ENCODE measurements at regions not wholly inside any gene's neighbourhood (a gene's known extent, or its start where the extent isn't known, plus 50 kb on each side); places are given as distances from the start of the nearest gene placed in this dataset.
"Not testable (repeated sequence)": the region's sequence is repeated elsewhere in the genome, so short reads cannot be mapped to it uniquely, and the experiment has no call there.

GRCh38 chr5:85614489-85614888, 1003.3 kb upstream of the COX7C start:
- H3K9me3 ChIP-seq (ENCODE audit: low read length) = no peaks in the 10 kb centered on the region
- H3K9ac ChIP-seq (ENCODE audit: low read length) = no peak overlapping the region
- no peaks in the 10 kb centered on the region for H3K27me3 ChIP-seq (ENCODE audit: control insufficient read depth in 1 of 2, insufficient read depth in 2 of 2, low read length in 2 of 2)
- no peak overlapping the region for H3K4me3 ChIP-seq (ENCODE audit: low read depth in 1 of 2, low read length in 2 of 2)
- no peaks in the 10 kb centered on the region for H3K36me3 ChIP-seq (ENCODE audit: insufficient read depth, low read length)
- no peak overlapping the region for H3K27ac ChIP-seq (ENCODE audit: low read depth, low read length)
- H3K4me1 ChIP-seq (ENCODE audit: insufficient read depth, low read length) = no peaks in the 10 kb centered on the region

GRCh38 chr5:85621668-85622067, 996.1 kb upstream of the COX7C start:
- H3K4me1 ChIP-seq (ENCODE audit: insufficient read depth, low read length) = no peaks in the 10 kb centered on the region
- H3K27me3 ChIP-seq (ENCODE audit: control insufficient read depth in 1 of 2, insufficient read depth in 2 of 2, low read length in 2 of 2) = no peaks in the 10 kb centered on the region
- no peaks in the 10 kb centered on the region for H3K36me3 ChIP-seq (ENCODE audit: insufficient read depth, low read length)
- H3K9ac ChIP-seq (ENCODE audit: low read length) = no peak overlapping the region
- no peak overlapping the region for H3K4me3 ChIP-seq (ENCODE audit: low read depth in 1 of 2, low read length in 2 of 2)
- no peak overlapping the region for H3K27ac ChIP-seq (ENCODE audit: low read depth, low read length)
- no peaks in the 10 kb centered on the region for H3K9me3 ChIP-seq (ENCODE audit: low read length)

- H3K9ac ChIP-seq (ENCODE audit: low read length) = no peak overlapping the region
Measured at GRCh38 chr5:85628153-85628552, 989.6 kb upstream of the COX7C start.

GRCh38 chr5:85638495-85639125, 979.1 kb upstream of the COX7C start:
- not testable (repeated sequence) for H3K4me3 ChIP-seq (ENCODE audit: low read depth in 1 of 2, low read length in 2 of 2); H3K36me3 ChIP-seq (ENCODE audit: insufficient read depth, low read length); H3K27me3 ChIP-seq (ENCODE audit: control insufficient read depth in 1 of 2, insufficient read depth in 2 of 2, low read length in 2 of 2); H3K4me1 ChIP-seq (ENCODE audit: insufficient read depth, low read length); H3K9me3 ChIP-seq (ENCODE audit: low read length); H3K9ac ChIP-seq (ENCODE audit: low read length); H3K27ac ChIP-seq (ENCODE audit: low read depth, low read length)

More at GRCh38 chr5:85628153-85628552, 989.6 kb upstream of the COX7C start:
- Histone ChIP-seq H3K27ac (ENCODE audit: low read depth, low read length) (no peak overlapping the region), H3K4me3 (ENCODE audit: low read depth in 1 of 2, low read length in 2 of 2) (no peak overlapping the region), H3K9me3 (ENCODE audit: low read length) (no peaks in the 10 kb centered on the region), H3K27me3 (ENCODE audit: control insufficient read depth in 1 of 2, insufficient read depth in 2 of 2, low read length in 2 of 2) (no peaks in the 10 kb centered on the region), H3K36me3 (ENCODE audit: insufficient read depth, low read length) (no peaks in the 10 kb centered on the region), H3K4me1 (ENCODE audit: insufficient read depth, low read length) (no peaks in the 10 kb centered on the region)

- Histone ChIP-seq H3K4me3 (ENCODE audit: low read depth in 1 of 2, low read length in 2 of 2) (no peak overlapping the region), H3K9me3 (ENCODE audit: low read length) (no peaks in the 10 kb centered on the region), H3K4me1 (ENCODE audit: insufficient read depth, low read length) (no peaks in the 10 kb centered on the region), H3K9ac (ENCODE audit: low read length) (no peak overlapping the region), H3K27ac (ENCODE audit: low read depth, low read length) (no peak overlapping the region), H3K27me3 (ENCODE audit: control insufficient read depth in 1 of 2, insufficient read depth in 2 of 2, low read length in 2 of 2) (no peaks in the 10 kb centered on the region), H3K36me3 (ENCODE audit: insufficient read depth, low read length) (no peaks in the 10 kb centered on the region)
Measured at GRCh38 chr5:85646036-85646435, 971.7 kb upstream of the COX7C start.

GRCh38 chr5:85646641-85647040, 971.1 kb upstream of the COX7C start:
- Histone ChIP-seq H3K27ac (ENCODE audit: low read depth, low read length) (no peak overlapping the region), H3K27me3 (ENCODE audit: control insufficient read depth in 1 of 2, insufficient read depth in 2 of 2, low read length in 2 of 2) (no peaks in the 10 kb centered on the region), H3K9me3 (ENCODE audit: low read length) (no peaks in the 10 kb centered on the region), H3K4me1 (ENCODE audit: insufficient read depth, low read length) (no peaks in the 10 kb centered on the region), H3K36me3 (ENCODE audit: insufficient read depth, low read length) (no peaks in the 10 kb centered on the region), H3K4me3 (ENCODE audit: low read depth in 1 of 2, low read length in 2 of 2) (no peak overlapping the region), H3K9ac (ENCODE audit: low read length) (no peak overlapping the region)

GRCh38 chr5:85647349-85648127, 970.2 kb upstream of the COX7C start:
- no peaks in the 10 kb centered on the region for H3K27me3 ChIP-seq (ENCODE audit: control insufficient read depth in 1 of 2, insufficient read depth in 2 of 2, low read length in 2 of 2)
- H3K9ac ChIP-seq (ENCODE audit: low read length) = no peak overlapping the region
- no peak overlapping the region for H3K4me3 ChIP-seq (ENCODE audit: low read depth in 1 of 2, low read length in 2 of 2)
- H3K27ac ChIP-seq (ENCODE audit: low read depth, low read length) = no peak overlapping the region
- no peaks in the 10 kb centered on the region for H3K36me3 ChIP-seq (ENCODE audit: insufficient read depth, low read length)
- no peaks in the 10 kb centered on the region for H3K4me1 ChIP-seq (ENCODE audit: insufficient read depth, low read length)
- H3K9me3 ChIP-seq (ENCODE audit: low read length) = no peaks in the 10 kb centered on the region

- Histone ChIP-seq H3K4me3 (ENCODE audit: low read depth in 1 of 2, low read length in 2 of 2) (no peak overlapping the region), H3K36me3 (ENCODE audit: insufficient read depth, low read length) (no peaks in the 10 kb centered on the region), H3K4me1 (ENCODE audit: insufficient read depth, low read length) (no peaks in the 10 kb centered on the region), H3K9ac (ENCODE audit: low read length) (no peak overlapping the region), H3K27ac (ENCODE audit: low read depth, low read length) (no peak overlapping the region), H3K9me3 (ENCODE audit: low read length) (no peaks in the 10 kb centered on the region), H3K27me3 (ENCODE audit: control insufficient read depth in 1 of 2, insufficient read depth in 2 of 2, low read length in 2 of 2) (no peaks in the 10 kb centered on the region)
Measured at GRCh38 chr5:85648495-85648894, 969.2 kb upstream of the COX7C start.

- Histone ChIP-seq H3K4me1 (ENCODE audit: insufficient read depth, low read length) (no peaks in the 10 kb centered on the region), H3K36me3 (ENCODE audit: insufficient read depth, low read length) (no peaks in the 10 kb centered on the region), H3K27ac (ENCODE audit: low read depth, low read length) (no peak overlapping the region)
Measured at GRCh38 chr5:85651731-85652130, 966.0 kb upstream of the COX7C start.

GRCh38 chr5:85654144-85654543, 963.6 kb upstream of the COX7C start:
- not testable (repeated sequence) for H3K4me1 ChIP-seq (ENCODE audit: insufficient read depth, low read length); H3K27me3 ChIP-seq (ENCODE audit: control insufficient read depth in 1 of 2, insufficient read depth in 2 of 2, low read length in 2 of 2); H3K9ac ChIP-seq (ENCODE audit: low read length); H3K9me3 ChIP-seq (ENCODE audit: low read length); H3K27ac ChIP-seq (ENCODE audit: low read depth, low read length); H3K4me3 ChIP-seq (ENCODE audit: low read depth in 1 of 2, low read length in 2 of 2); H3K36me3 ChIP-seq (ENCODE audit: insufficient read depth, low read length)

More at GRCh38 chr5:85651731-85652130, 966.0 kb upstream of the COX7C start:
- Histone ChIP-seq H3K9me3 (ENCODE audit: low read length) (no peaks in the 10 kb centered on the region), H3K27me3 (ENCODE audit: control insufficient read depth in 1 of 2, insufficient read depth in 2 of 2, low read length in 2 of 2) (no peaks in the 10 kb centered on the region), H3K9ac (ENCODE audit: low read length) (no peak overlapping the region), H3K4me3 (ENCODE audit: low read depth in 1 of 2, low read length in 2 of 2) (no peak overlapping the region)

- H3K27me3 ChIP-seq (ENCODE audit: control insufficient read depth in 1 of 2, insufficient read depth in 2 of 2, low read length in 2 of 2) = no peaks in the 10 kb centered on the region
- no peak overlapping the region for H3K27ac ChIP-seq (ENCODE audit: low read depth, low read length)
- H3K9ac ChIP-seq (ENCODE audit: low read length) = no peak overlapping the region
- H3K4me3 ChIP-seq (ENCODE audit: low read depth in 1 of 2, low read length in 2 of 2) = no peak overlapping the region
- no peaks in the 10 kb centered on the region for H3K36me3 ChIP-seq (ENCODE audit: insufficient read depth, low read length)
- H3K9me3 ChIP-seq (ENCODE audit: low read length) = no peaks in the 10 kb centered on the region
- no peaks in the 10 kb centered on the region for H3K4me1 ChIP-seq (ENCODE audit: insufficient read depth, low read length)
Measured at GRCh38 chr5:85656050-85656449, 961.7 kb upstream of the COX7C start.

GRCh38 chr5:85657328-85657727, 960.4 kb upstream of the COX7C start:
- H3K4me1 ChIP-seq (ENCODE audit: insufficient read depth, low read length); H3K4me3 ChIP-seq (ENCODE audit: low read depth in 1 of 2, low read length in 2 of 2); H3K27me3 ChIP-seq (ENCODE audit: control insufficient read depth in 1 of 2, insufficient read depth in 2 of 2, low read length in 2 of 2); H3K36me3 ChIP-seq (ENCODE audit: insufficient read depth, low read length); H3K9me3 ChIP-seq (ENCODE audit: low read length); H3K9ac ChIP-seq (ENCODE audit: low read length); H3K27ac ChIP-seq (ENCODE audit: low read depth, low read length): not testable (repeated sequence)
